ENCODE measurements at regions not wholly inside any gene's neighbourhood (a gene's known extent, or its start where the extent isn't known, plus 50 kb on each side); places are given as distances from the start of the nearest gene placed in this dataset.

- ATAC-seq (no peak), DNase-seq (no peak)
- intact Hi-C loops (cut with DNase I, micrococcal nuclease) = no loop called here
These were observed 62.3 kb upstream of the TMEM178A start for GRCh38 chr2:39603436-39603835.

- ATAC-seq (no peak), DNase-seq (no peak)
- intact Hi-C loops (cut with DNase I, micrococcal nuclease) = no loop called here
These were observed 60.9 kb upstream of the TMEM178A start for GRCh38 chr2:39604866-39605265.

GRCh38 chr2:39606585-39606984 lies 59.1 kb upstream of the TMEM178A start:
- no peak for ATAC-seq
- intact Hi-C loops (cut with DNase I, micrococcal nuclease) = no loop called here
- DNase-seq = no peak

GRCh38 chr2:39607538-39608262 lies 58.0 kb upstream of the TMEM178A start:
- DNase-seq = no peak
- no peak for ATAC-seq
- intact Hi-C loops (cut with DNase I, micrococcal nuclease) = no loop called here

GRCh38 chr2:39608263-39608575 lies 57.5 kb upstream of the TMEM178A start:
- no peak for DNase-seq
- ATAC-seq = no peak
- intact Hi-C loops (cut with DNase I, micrococcal nuclease) = no loop called here

DNA sequence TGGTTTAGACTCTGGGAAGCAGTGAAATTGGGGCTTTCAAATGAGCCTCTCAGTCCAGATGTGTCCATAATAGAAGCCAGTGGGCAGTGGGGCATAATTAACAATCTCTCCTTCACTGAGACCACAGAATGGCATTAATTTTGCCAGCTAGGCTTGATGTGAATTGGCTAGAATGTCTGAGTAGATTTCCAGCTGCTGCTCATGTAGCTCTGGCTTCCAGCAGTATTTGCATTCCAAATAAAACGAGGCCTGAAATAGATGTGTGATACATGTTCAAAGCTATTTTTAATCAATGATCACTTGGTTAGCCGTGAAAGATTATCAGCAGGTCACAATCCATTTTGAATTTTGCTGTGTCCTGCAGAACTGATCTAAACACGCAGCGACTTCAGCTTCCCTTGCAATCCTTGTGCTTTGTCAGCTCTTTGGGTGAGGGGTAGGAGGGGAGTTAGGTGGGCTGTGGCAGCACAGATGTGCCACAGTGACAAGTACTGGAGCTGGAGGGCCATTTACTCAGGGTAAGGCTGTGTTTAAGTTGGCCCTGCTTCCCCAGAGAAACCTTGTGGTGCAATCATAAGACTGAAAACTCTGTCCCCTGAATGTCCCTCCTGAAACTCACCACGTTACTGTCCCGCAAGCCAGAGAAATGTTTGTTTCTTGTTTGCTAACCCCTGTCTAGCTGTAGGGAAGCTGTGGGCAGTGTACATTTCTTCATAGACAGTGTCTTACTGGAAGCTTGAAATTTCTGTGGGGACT lies 56.9 kb upstream of the TMEM178A start:
- no peak for DNase-seq
- no peak for ATAC-seq
- intact Hi-C loops (cut with DNase I, micrococcal nuclease) = no loop called here

- DNase-seq (no peak), ATAC-seq (no peak)
- intact Hi-C loops (cut with DNase I, micrococcal nuclease) = no loop called here
These were observed 55.8 kb upstream of the TMEM178A start for GRCh38 chr2:39609917-39610316.

DNA sequence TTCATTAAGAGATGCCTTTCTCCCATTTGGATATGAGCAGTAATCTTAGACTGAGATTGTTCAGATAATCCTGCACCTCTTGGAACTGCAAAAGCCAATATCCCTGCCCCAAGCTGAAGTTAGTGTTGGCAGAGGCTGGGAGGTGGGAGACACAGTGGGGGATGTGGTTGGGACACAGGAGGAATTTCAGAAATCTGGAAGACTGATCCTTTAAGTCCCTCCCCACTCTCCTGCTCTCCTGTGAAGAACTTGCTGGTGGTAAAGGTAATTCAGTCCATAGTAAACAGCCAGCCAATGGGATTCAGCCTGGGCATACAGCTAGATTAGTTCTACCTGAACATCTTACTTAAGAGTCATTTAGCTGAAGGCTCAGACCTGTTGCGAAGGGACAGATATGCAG lies 50.0 kb upstream of the TMEM178A start:
- ATAC-seq (no peak), DNase-seq (no peak)
- intact Hi-C loops (cut with DNase I, micrococcal nuclease) = no loop called here
